Neural cell (in vitro differentiated cells): ENCODE measurements at regions not wholly inside any gene's neighbourhood (a gene's known extent, or its start where the extent isn't known, plus 50 kb on each side); places are given as distances from the start of the nearest gene placed in this dataset.
A peak's percentile ranks its signal among the peaks of the same experiment; 100 is the strongest.

ENCODE experiments used
- H2AFZ ChIP-seq: fragments of 200-600, 300-800 bp; sonication (generic), shearing (Covaris generic); 2 replicates; pipeline ENCODE4 v1.6.0; 2014; ENCODE audit warnings: low read depth, mild to moderate bottlenecking, antibody characterized with exemption, low read length, moderate library complexity
- H3F3A ChIP-seq: fragments of 200-600 bp; shearing (Covaris generic); 2 replicates; pipeline ENCODE4 v1.6.1; 2016; ENCODE audit warnings: mild to moderate bottlenecking, moderate library complexity, mixed read lengths, antibody characterized with exemption, low read length; ENCODE audit not compliant: insufficient read depth, poor library complexity, severe bottlenecking
- H3K27ac ChIP-seq: fragments of 200-600, 300-800 bp; sonication (generic), shearing (Covaris generic); 2 replicates; pipeline ENCODE4 v1.5.1; 2014; ENCODE audit warnings: mild to moderate bottlenecking, low read length, moderate library complexity
- H3K27me3 ChIP-seq: fragments of 300-800, 200-600 bp; sonication (generic), shearing (Covaris generic); 2 replicates; pipeline ENCODE4 v1.6.0; 2014; ENCODE audit warnings: mild to moderate bottlenecking, low read depth, low read length, moderate library complexity; ENCODE audit not compliant: insufficient read depth
- H3K36me3 ChIP-seq: fragments of 300-800, 200-600 bp; sonication (generic), shearing (Covaris generic); 2 replicates; pipeline ENCODE4 v1.5.1; 2014; ENCODE audit warnings: mild to moderate bottlenecking, antibody characterized with exemption, low read length, moderate library complexity; ENCODE audit not compliant: insufficient read depth
- H3K4me2 ChIP-seq: fragments of 300-800, 200-600 bp; sonication (generic), shearing (Covaris generic); 2 replicates; pipeline ENCODE4 v1.6.0; 2014; ENCODE audit warnings: mild to moderate bottlenecking, low read length
- H3K4me3 ChIP-seq: fragments of 300-800, 200-600 bp; sonication (generic), shearing (Covaris generic); 2 replicates; pipeline ENCODE4 v1.5.1; 2014; ENCODE audit warnings: mild to moderate bottlenecking, low read length, moderate library complexity
- H3K79me2 ChIP-seq: fragments of 200-600 bp; shearing (Covaris generic); replicated peaks from 2 replicates; pipeline ENCODE4 v1.6.0; 2014; ENCODE audit warnings: mild to moderate bottlenecking, low read length, moderate library complexity; ENCODE audit not compliant: insufficient read depth
- H3K9ac ChIP-seq: fragments of 300-800, 200-600 bp; sonication (generic), shearing (Covaris generic); 2 replicates; pipeline ENCODE4 v1.6.1; 2016; ENCODE audit warnings: mild to moderate bottlenecking, low read length, mixed read lengths
- H3K9me2 ChIP-seq: fragments of 200-600 bp; shearing (Covaris generic); 2 replicates; pipeline ENCODE4 v1.6.1; 2016; ENCODE audit warnings: mild to moderate bottlenecking, low read length, mixed read lengths; ENCODE audit not compliant: insufficient read depth
- H3K9me3 ChIP-seq: fragments of 200-600, 300-800 bp; sonication (generic), shearing (Covaris generic); 2 replicates; pipeline ENCODE4 v1.6.1; 2016; ENCODE audit warnings: mild to moderate bottlenecking, mixed run types, low read length, moderate library complexity, mixed read lengths
- H4K20me1 ChIP-seq: fragments of 200-600 bp; shearing (Covaris generic); 2 replicates; pipeline ENCODE4 v1.6.1; 2016; ENCODE audit warnings: mild to moderate bottlenecking, mixed run types; ENCODE audit not compliant: insufficient read depth
- EP300 ChIP-seq: fragments of 450-650 bp; conservative IDR thresholded peaks from 2 replicates; pipeline ENCODE4 v1.6.1; 2014; ENCODE audit warnings: antibody characterized with exemption, mild to moderate bottlenecking, moderate library complexity; ENCODE audit not compliant: poor library complexity, severe bottlenecking
- EZH2 ChIP-seq: fragments of 200-600, 300-800 bp; shearing (Covaris generic), sonication (generic); IDR thresholded peaks from 2 replicates; pipeline ENCODE4 v1.6.1; 2014; ENCODE audit warnings: antibody characterized with exemption, low read length, borderline replicate concordance, mild to moderate bottlenecking; ENCODE audit not compliant: insufficient read depth, poor library complexity, severe bottlenecking
- MXI1 ChIP-seq: fragments of 450-650 bp; conservative IDR thresholded peaks from 2 replicates; pipeline ENCODE4 v1.6.1; 2014; ENCODE audit warnings: antibody characterized with exemption, mild to moderate bottlenecking; ENCODE audit not compliant: poor library complexity, severe bottlenecking
- POLR2AphosphoS5 ChIP-seq: IDR thresholded peaks from 2 replicates; pipeline ENCODE4 v1.6.1; 2012
- RAD21 ChIP-seq: fragments of 450-650 bp; conservative IDR thresholded peaks from 2 replicates; pipeline ENCODE4 v1.6.1; 2014; ENCODE audit warnings: antibody characterized with exemption, mild to moderate bottlenecking, moderate library complexity
- SMC3 ChIP-seq: fragments of 450-650 bp; conservative IDR thresholded peaks from 2 replicates; pipeline ENCODE4 v1.6.1; 2014; ENCODE audit warnings: antibody characterized with exemption, mild to moderate bottlenecking, moderate library complexity; ENCODE audit not compliant: poor library complexity
- TAF1 ChIP-seq: IDR thresholded peaks from 2 replicates; pipeline ENCODE4 v1.6.1; 2012; ENCODE audit warnings: low read depth
- TF ChIP-seq, protein P1 (sequence below): IDR thresholded peaks from 2 replicates; pipeline ENCODE4 v1.6.1; 2012; ENCODE audit warnings: borderline replicate concordance
- TF ChIP-seq, protein P2 (sequence below): fragments of 450-650 bp; IDR thresholded peaks from 2 replicates; pipeline ENCODE4 v1.5.1; 2014; ENCODE audit warnings: antibody characterized with exemption, mild to moderate bottlenecking, moderate library complexity; ENCODE audit not compliant: poor library complexity, severe bottlenecking

DNA sequence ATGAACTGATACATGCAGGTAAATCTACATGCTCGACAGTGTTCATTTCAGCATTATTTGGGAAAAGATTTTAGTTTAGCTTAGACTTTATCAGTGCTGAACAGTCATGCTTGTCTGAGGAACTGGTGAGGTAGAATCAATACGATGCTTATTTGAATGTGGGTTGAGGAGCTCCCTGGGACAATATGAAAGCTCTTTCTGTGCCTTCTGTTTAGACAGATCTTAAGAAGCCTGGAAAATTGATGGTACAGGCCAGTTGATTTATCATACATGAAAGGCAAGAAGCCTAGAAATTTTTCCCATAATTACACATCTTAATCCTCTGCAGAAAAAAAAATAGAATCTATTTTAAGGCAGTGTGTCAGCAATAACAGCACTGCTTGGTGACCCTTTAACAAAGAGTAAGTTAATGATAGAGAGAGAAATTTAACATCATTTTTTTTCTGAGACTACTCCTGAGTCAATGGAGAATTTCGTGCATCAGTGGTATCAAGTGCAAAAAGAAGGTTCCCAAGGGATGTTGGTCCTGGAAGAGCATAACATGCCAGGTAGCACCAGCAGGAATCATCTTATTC lies 252.2 kb upstream of the CDH20 start:
- H2AFZ ChIP-seq, result no peak overlapping the region
- H3K36me3 ChIP-seq, result no peaks in the 10 kb centered on the region
- no peaks in the 10 kb centered on the region for H3K27me3 ChIP-seq
- no peaks in the 10 kb centered on the region for H4K20me1 ChIP-seq
- no peak for TF ChIP-seq RAD21
- no peak for TF ChIP-seq SMC3
- no peak for TF ChIP-seq EP300
- TF ChIP-seq POLR2AphosphoS5, result no peak
- TF ChIP-seq, protein P1, sequence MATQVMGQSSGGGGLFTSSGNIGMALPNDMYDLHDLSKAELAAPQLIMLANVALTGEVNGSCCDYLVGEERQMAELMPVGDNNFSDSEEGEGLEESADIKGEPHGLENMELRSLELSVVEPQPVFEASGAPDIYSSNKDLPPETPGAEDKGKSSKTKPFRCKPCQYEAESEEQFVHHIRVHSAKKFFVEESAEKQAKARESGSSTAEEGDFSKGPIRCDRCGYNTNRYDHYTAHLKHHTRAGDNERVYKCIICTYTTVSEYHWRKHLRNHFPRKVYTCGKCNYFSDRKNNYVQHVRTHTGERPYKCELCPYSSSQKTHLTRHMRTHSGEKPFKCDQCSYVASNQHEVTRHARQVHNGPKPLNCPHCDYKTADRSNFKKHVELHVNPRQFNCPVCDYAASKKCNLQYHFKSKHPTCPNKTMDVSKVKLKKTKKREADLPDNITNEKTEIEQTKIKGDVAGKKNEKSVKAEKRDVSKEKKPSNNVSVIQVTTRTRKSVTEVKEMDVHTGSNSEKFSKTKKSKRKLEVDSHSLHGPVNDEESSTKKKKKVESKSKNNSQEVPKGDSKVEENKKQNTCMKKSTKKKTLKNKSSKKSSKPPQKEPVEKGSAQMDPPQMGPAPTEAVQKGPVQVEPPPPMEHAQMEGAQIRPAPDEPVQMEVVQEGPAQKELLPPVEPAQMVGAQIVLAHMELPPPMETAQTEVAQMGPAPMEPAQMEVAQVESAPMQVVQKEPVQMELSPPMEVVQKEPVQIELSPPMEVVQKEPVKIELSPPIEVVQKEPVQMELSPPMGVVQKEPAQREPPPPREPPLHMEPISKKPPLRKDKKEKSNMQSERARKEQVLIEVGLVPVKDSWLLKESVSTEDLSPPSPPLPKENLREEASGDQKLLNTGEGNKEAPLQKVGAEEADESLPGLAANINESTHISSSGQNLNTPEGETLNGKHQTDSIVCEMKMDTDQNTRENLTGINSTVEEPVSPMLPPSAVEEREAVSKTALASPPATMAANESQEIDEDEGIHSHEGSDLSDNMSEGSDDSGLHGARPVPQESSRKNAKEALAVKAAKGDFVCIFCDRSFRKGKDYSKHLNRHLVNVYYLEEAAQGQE, result no peak
- TF ChIP-seq EZH2, result no peak
- TF ChIP-seq TAF1, result no peak
- no peak for TF ChIP-seq MXI1
- TF ChIP-seq, protein P2, sequence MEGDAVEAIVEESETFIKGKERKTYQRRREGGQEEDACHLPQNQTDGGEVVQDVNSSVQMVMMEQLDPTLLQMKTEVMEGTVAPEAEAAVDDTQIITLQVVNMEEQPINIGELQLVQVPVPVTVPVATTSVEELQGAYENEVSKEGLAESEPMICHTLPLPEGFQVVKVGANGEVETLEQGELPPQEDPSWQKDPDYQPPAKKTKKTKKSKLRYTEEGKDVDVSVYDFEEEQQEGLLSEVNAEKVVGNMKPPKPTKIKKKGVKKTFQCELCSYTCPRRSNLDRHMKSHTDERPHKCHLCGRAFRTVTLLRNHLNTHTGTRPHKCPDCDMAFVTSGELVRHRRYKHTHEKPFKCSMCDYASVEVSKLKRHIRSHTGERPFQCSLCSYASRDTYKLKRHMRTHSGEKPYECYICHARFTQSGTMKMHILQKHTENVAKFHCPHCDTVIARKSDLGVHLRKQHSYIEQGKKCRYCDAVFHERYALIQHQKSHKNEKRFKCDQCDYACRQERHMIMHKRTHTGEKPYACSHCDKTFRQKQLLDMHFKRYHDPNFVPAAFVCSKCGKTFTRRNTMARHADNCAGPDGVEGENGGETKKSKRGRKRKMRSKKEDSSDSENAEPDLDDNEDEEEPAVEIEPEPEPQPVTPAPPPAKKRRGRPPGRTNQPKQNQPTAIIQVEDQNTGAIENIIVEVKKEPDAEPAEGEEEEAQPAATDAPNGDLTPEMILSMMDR, result no peak
- no peak overlapping the region for H3K4me2 ChIP-seq
- H3K4me3 ChIP-seq, result no peak overlapping the region
- H3K9ac ChIP-seq, result no peak overlapping the region
- no peaks in the 10 kb centered on the region for H3K9me3 ChIP-seq
- H3K27ac ChIP-seq, result no peak overlapping the region
- no peaks in the 10 kb centered on the region for H3K79me2 ChIP-seq
- H3K9me2 ChIP-seq, result no peaks in the 10 kb centered on the region
- no peaks in the 10 kb centered on the region for H3F3A ChIP-seq

DNA sequence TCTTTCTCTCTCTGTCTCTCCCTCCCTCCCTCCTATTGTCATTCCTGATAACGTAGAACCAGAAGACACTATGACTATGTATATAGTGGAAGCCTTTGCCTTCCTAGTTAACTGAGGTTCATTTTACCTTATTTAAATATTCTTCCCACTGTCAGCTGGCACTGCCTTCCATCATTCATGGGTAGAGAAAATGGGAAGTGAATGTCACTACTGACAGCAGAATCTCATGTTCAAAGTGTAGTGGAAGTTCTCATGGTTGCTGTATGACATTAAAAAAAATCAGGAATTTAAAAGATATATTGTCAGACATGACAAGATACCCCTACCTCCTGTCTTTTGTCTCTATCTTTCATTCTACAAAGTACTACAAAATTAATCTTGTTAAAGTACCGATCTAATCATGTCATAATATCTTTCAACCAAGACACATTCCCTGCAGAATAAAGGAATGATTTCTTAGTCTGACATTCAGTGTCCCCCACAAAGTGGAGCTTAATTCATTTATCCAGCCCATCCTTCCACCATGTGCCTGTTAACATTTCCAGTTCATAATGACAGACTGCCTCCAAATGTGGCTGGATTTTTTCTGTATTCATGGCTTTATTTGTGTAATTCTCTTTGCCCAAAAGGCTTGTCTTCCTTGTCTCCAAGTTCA lies 250.1 kb upstream of the CDH20 start:
- peak overlapping the region; percentile 11 for H3K27ac ChIP-seq
- no peaks in the 10 kb centered on the region for H3K9me2 ChIP-seq
- no peaks in the 10 kb centered on the region for H3K36me3 ChIP-seq
- no peaks in the 10 kb centered on the region for H3K9me3 ChIP-seq
- H2AFZ ChIP-seq, result no peak overlapping the region
- peak overlapping the region; percentile 8 for H3K4me2 ChIP-seq
- H3K4me3 ChIP-seq, result no peak overlapping the region
- TF ChIP-seq TAF1 (no peak), SMC3 (no peak), POLR2AphosphoS5 (peak; percentile 61), MXI1 (no peak), RAD21 (no peak), EZH2 (no peak), EP300 (peak; percentile 98)
- TF ChIP-seq, protein P2, result no peak
- TF ChIP-seq, protein P1, result peak; percentile 95
- H4K20me1 ChIP-seq, result no peaks in the 10 kb centered on the region
- no peak overlapping the region for H3K9ac ChIP-seq
- no peaks in the 10 kb centered on the region for H3K27me3 ChIP-seq
- no peaks in the 10 kb centered on the region for H3F3A ChIP-seq
- no peaks in the 10 kb centered on the region for H3K79me2 ChIP-seq
